Astrocyte (in vitro differentiated cells and primary cell): ENCODE measurements at regions not wholly inside any gene's neighbourhood (a gene's known extent, or its start where the extent isn't known, plus 50 kb on each side); places are given as distances from the start of the nearest gene placed in this dataset.

ENCODE experiments used
- DNase-seq: peaks from one replicate; pipeline ENCODE4 v3.0.0-alpha.2; 2010; ENCODE audit warnings: low read depth
- FAIRE-seq: peaks from 2 replicates; lab custom pipeline; 2011; peaks lifted over from hg19 to GRCh38; lab: Jason Lieb, UNC
- H2AFZ ChIP-seq: 2 replicates; pipeline ENCODE4 v1.6.0; 2012; ENCODE audit warnings: low read depth, low read length, inconsistent platforms
- H3K27ac ChIP-seq: 2 replicates; pipeline ENCODE4 v1.5.1; 2011; ENCODE audit warnings: low read depth, low read length, inconsistent platforms
- H3K27me3 ChIP-seq: 2 replicates; pipeline ENCODE4 v1.6.0; 2011; ENCODE audit warnings: low read length, inconsistent platforms; ENCODE audit not compliant: insufficient read depth
- H3K36me3 ChIP-seq: 2 replicates; pipeline ENCODE4 v1.5.1; 2011; ENCODE audit warnings: low read length, inconsistent platforms; ENCODE audit not compliant: insufficient read depth
- H3K4me1 ChIP-seq: 2 replicates; pipeline ENCODE4 v1.5.1; 2011; ENCODE audit warnings: low read length, inconsistent platforms; ENCODE audit not compliant: insufficient read depth
- H3K4me2 ChIP-seq: 2 replicates; pipeline ENCODE4 v1.6.0; 2012; ENCODE audit warnings: low read length, inconsistent platforms
- H3K4me3 ChIP-seq: 2 replicates; pipeline ENCODE4 v1.5.1; 2011; ENCODE audit warnings: low read depth, mild to moderate bottlenecking, low read length, inconsistent platforms; ENCODE audit not compliant: insufficient read depth
- H3K79me2 ChIP-seq: 2 replicates; pipeline ENCODE4 v1.6.0; 2012; ENCODE audit warnings: mild to moderate bottlenecking, low read length, inconsistent platforms; ENCODE audit not compliant: insufficient read depth
- H3K9ac ChIP-seq: 2 replicates; pipeline ENCODE4 v1.6.0; 2012; ENCODE audit warnings: mild to moderate bottlenecking, low read length, inconsistent platforms
- H3K9me3 ChIP-seq: 2 replicates; pipeline ENCODE4 v1.5.1; 2012; ENCODE audit warnings: low read depth, mild to moderate bottlenecking, low read length, inconsistent platforms; ENCODE audit not compliant: insufficient read depth
- H4K20me1 ChIP-seq: 2 replicates; pipeline ENCODE4 v1.6.0; 2012; ENCODE audit warnings: low read length, inconsistent platforms; ENCODE audit not compliant: insufficient read depth
- H3K27ac Mint-ChIP-seq: one replicate; pipeline ENCODE4 v1.8.0; 2021; ENCODE audit warnings: mild to moderate bottlenecking, mixed read lengths; ENCODE audit not compliant: unreplicated experiment
- H3K27me3 Mint-ChIP-seq: one replicate; pipeline ENCODE4 v1.8.0; 2021; ENCODE audit warnings: low read depth, mixed read lengths; ENCODE audit not compliant: unreplicated experiment
- H3K36me3 Mint-ChIP-seq: one replicate; pipeline ENCODE4 v1.8.0; 2021; ENCODE audit warnings: low read depth, mixed read lengths; ENCODE audit not compliant: unreplicated experiment
- H3K4me1 Mint-ChIP-seq: one replicate; pipeline ENCODE4 v1.8.0; 2021; ENCODE audit warnings: low read depth, mixed read lengths; ENCODE audit not compliant: unreplicated experiment
- H3K4me3 Mint-ChIP-seq: one replicate; pipeline ENCODE4 v1.8.0; 2021; ENCODE audit warnings: mild to moderate bottlenecking, moderate library complexity, mixed read lengths; ENCODE audit not compliant: unreplicated experiment
- H3K9me3 Mint-ChIP-seq: one replicate; pipeline ENCODE4 v1.8.0; 2021; ENCODE audit warnings: mild to moderate bottlenecking, mixed read lengths; ENCODE audit not compliant: unreplicated experiment
- EZH2 ChIP-seq: IDR thresholded peaks from 2 replicates; pipeline ENCODE4 v1.6.1; 2012; ENCODE audit warnings: mild to moderate bottlenecking, low read length, inconsistent platforms; ENCODE audit not compliant: insufficient read depth
- TF ChIP-seq, protein P1 (sequence below): IDR thresholded peaks from 2 replicates; pipeline ENCODE4 v1.5.1; 2011; ENCODE audit warnings: low read depth, mild to moderate bottlenecking, inconsistent platforms, low read length, moderate library complexity; ENCODE audit not compliant: insufficient read depth

DNA sequence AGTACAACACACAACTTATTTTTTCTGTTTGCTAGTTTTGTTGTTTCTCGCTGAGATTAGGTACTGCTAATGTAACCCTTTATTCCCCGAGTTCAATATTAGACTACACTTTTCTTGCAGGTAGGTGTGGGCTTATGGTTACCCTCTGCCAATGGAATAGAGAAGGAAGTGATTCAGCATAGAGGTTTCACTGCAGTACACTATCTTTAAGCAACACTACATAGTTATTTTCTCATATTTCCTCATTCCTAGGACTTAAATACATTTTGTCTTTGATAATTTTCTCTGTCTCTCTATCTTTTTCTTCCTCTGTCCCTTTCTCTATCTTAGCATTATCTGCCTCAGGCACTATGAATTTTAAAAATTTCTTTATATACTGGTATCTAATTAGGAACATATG is 791.0 kb downstream of the FAM181B start:
- no peaks in the 10 kb centered on the region for H3K4me1 ChIP-seq
- H3K36me3 Mint-ChIP-seq = no peaks in the 10 kb centered on the region
- no peak overlapping the region for H3K9ac ChIP-seq
- no peaks in the 10 kb centered on the region for H3K9me3 Mint-ChIP-seq
- no peaks in the 10 kb centered on the region for H3K36me3 ChIP-seq
- no peaks in the 10 kb centered on the region for H4K20me1 ChIP-seq
- no peak overlapping the region for H3K4me3 Mint-ChIP-seq
- FAIRE-seq (no peak), DNase-seq (no peak)
- no peaks in the 10 kb centered on the region for H3K27me3 ChIP-seq
- no peak overlapping the region for H3K4me3 ChIP-seq
- no peak overlapping the region for H2AFZ ChIP-seq
- H3K27ac ChIP-seq = no peak overlapping the region
- H3K79me2 ChIP-seq = no peaks in the 10 kb centered on the region
- H3K27ac Mint-ChIP-seq = no peak overlapping the region
- H3K27me3 Mint-ChIP-seq = no peaks in the 10 kb centered on the region
- H3K9me3 ChIP-seq = no peaks in the 10 kb centered on the region
- no peaks in the 10 kb centered on the region for H3K4me1 Mint-ChIP-seq
- TF ChIP-seq EZH2 = no peak
- TF ChIP-seq, protein P1, sequence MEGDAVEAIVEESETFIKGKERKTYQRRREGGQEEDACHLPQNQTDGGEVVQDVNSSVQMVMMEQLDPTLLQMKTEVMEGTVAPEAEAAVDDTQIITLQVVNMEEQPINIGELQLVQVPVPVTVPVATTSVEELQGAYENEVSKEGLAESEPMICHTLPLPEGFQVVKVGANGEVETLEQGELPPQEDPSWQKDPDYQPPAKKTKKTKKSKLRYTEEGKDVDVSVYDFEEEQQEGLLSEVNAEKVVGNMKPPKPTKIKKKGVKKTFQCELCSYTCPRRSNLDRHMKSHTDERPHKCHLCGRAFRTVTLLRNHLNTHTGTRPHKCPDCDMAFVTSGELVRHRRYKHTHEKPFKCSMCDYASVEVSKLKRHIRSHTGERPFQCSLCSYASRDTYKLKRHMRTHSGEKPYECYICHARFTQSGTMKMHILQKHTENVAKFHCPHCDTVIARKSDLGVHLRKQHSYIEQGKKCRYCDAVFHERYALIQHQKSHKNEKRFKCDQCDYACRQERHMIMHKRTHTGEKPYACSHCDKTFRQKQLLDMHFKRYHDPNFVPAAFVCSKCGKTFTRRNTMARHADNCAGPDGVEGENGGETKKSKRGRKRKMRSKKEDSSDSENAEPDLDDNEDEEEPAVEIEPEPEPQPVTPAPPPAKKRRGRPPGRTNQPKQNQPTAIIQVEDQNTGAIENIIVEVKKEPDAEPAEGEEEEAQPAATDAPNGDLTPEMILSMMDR = no peak
- no peak overlapping the region for H3K4me2 ChIP-seq

DNA sequence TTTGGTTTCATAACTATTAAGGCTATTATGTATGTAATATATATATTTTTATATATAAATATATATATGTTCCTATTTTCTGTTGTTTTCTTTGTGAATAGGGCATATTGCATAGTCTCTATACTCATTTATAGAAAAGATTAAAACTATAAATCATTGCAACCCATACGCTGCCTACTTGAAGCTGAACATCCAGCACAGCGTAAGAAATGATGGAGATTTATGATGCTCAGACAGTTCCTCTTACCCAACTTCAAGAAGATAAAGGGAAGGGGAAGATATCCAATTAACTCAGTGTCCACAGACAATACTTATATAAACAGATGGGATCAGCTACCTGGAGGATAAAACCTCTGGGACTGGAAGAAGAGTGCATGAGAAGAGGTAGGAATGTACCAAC is 791.7 kb downstream of the FAM181B start:
- Histone ChIP-seq H3K36me3 (no peaks in the 10 kb centered on the region), H3K9ac (no peak overlapping the region), H3K4me2 (no peak overlapping the region), H3K4me3 (no peak overlapping the region), H3K27me3 (no peaks in the 10 kb centered on the region), H4K20me1 (no peaks in the 10 kb centered on the region), H2AFZ (no peak overlapping the region), H3K9me3 (no peaks in the 10 kb centered on the region), H3K79me2 (no peaks in the 10 kb centered on the region), H3K27ac (no peak overlapping the region), H3K4me1 (no peaks in the 10 kb centered on the region)
- Mint-ChIP-seq H3K27me3 (no peaks in the 10 kb centered on the region), H3K36me3 (no peaks in the 10 kb centered on the region), H3K9me3 (no peaks in the 10 kb centered on the region), H3K4me3 (no peak overlapping the region), H3K27ac (no peak overlapping the region), H3K4me1 (no peaks in the 10 kb centered on the region)
- DNase-seq (no peak), FAIRE-seq (no peak)
- TF ChIP-seq, protein P1 = no peak
- no peak for TF ChIP-seq EZH2

DNA sequence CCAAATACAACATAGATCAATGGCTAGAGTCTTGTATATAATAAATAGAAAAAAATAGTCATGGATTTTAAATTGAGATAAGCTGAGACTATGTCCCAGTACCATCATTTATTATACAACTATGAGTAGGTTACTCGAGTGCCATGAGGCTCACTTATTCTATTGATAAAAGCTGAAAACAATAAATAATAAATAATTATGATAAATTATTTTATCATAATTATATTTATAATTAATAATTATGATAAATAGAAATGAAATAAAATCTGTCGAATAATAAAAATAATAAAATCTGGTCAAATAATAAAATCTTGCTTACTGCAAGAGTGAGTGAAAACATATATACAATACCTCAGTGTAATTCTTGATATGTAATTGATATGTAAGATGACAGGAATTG is 801.4 kb downstream of the FAM181B start:
- Histone ChIP-seq H3K9me3 (no peaks in the 10 kb centered on the region), H2AFZ (no peak overlapping the region), H3K9ac (no peak overlapping the region), H3K79me2 (no peaks in the 10 kb centered on the region), H3K27me3 (no peaks in the 10 kb centered on the region), H3K4me2 (no peak overlapping the region), H3K27ac (no peak overlapping the region), H3K36me3 (no peaks in the 10 kb centered on the region), H3K4me1 (no peaks in the 10 kb centered on the region), H3K4me3 (no peak overlapping the region), H4K20me1 (no peaks in the 10 kb centered on the region)
- DNase-seq (no peak), FAIRE-seq (no peak)
- TF ChIP-seq, protein P1 = no peak
- no peak for TF ChIP-seq EZH2
- peaks cover 2% of the 10 kb centered on the region for H3K27me3 Mint-ChIP-seq
- H3K36me3 Mint-ChIP-seq = no peaks in the 10 kb centered on the region
- no peaks in the 10 kb centered on the region for H3K9me3 Mint-ChIP-seq
- H3K4me1 Mint-ChIP-seq = no peaks in the 10 kb centered on the region
- H3K4me3 Mint-ChIP-seq = no peak overlapping the region
- H3K27ac Mint-ChIP-seq = no peak overlapping the region
